Tibial nerve (tissue), 4 donors: ENCODE measurements at regions not wholly inside any gene's neighbourhood (a gene's known extent, or its start where the extent isn't known, plus 50 kb on each side); places are given as distances from the start of the nearest gene placed in this dataset.

ENCODE experiments used
- CTCF ChIP-seq, 5 experiments: fragments of 200-600 bp in 3 of 5; fragments of 450-650 bp in 2 of 5; sonication (generic) in 3 of 5; IDR thresholded peaks; one replicate each; pipeline ENCODE4 v1.5.1; 2016 to 2019; ENCODE audit warnings: antibody characterized with exemption in 5 of 5, mild to moderate bottlenecking in 3 of 5, moderate library complexity in 2 of 5
- EP300 ChIP-seq, 2 donors: sonication (generic); formaldehyde crosslinking; IDR thresholded peaks; one replicate each; pipeline ENCODE4 v1.6.1; 2017; ENCODE audit warnings: antibody characterized with exemption in 2 of 2, mild to moderate bottlenecking in 1 of 2
- POLR2A ChIP-seq, 2 donors: fragments of 450-650 bp; IDR thresholded peaks; one replicate each; pipeline ENCODE4 v1.6.1; 2017; ENCODE audit warnings: antibody characterized with exemption in 2 of 2, mild to moderate bottlenecking in 2 of 2, moderate library complexity in 2 of 2

DNA sequence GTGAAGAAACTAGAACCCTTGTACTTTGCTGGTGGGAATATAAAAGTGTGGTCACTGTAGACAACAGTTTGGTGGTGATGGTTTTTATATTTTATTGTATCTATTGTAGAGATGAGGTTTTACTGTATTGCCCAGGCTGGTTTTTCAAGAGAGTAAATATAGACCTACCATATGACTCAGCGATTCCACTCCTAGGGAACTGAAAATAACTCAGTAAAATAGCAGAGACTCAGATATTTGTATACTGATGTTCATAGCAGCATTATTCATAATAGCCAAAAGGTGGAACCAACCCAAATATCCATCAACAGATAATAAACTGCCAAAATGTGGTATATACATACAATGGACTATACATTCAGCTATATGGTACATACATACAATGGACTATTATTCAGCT is 68.8 kb upstream of the IL12A start:
- TF ChIP-seq CTCF (IDR thresholded peaks at IDR 0.05) (no peak), POLR2A (IDR thresholded peaks at IDR 0.05) (no peak), EP300 (IDR thresholded peaks at IDR 0.05) (no peak)
